ENCODE measurements at regions not wholly inside any gene's neighbourhood (a gene's known extent, or its start where the extent isn't known, plus 50 kb on each side); places are given as distances from the start of the nearest gene placed in this dataset.
"Not testable (repeated sequence)": the region's sequence is repeated elsewhere in the genome, so short reads cannot be mapped to it uniquely, and the experiment has no call there.

DNA sequence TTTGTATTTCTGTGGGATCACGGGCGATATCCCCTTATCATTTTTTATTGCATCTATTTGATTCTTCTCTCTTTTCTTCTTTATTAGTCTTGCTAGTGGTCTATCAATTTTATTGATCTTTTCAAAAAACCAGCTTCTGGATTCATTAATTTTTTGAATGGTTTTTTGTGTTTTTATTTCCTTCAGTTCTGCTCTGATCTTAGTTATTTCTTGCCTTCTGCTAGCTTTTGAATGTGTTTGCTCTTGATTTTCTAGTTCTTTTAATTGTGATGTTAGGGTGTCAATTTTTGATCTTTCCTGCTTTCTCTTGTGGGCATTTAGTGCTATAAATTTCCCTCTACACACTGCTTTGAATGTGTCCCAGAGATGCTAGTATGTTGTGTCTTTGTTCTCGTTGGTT, 5270.2 kb upstream of the TPTE start:
- not testable (repeated sequence) for TF ChIP-seq CTCF (IDR thresholded peaks at IDR 0.05; ENCODE audit: low read depth, low read length, poor library complexity, severe bottlenecking); EZH2phosphoT487 (IDR thresholded peaks at IDR 0.05; ENCODE audit: borderline replicate concordance, low read length)
